HG03097 (cell line): ENCODE measurements at regions not wholly inside any gene's neighbourhood (a gene's known extent, or its start where the extent isn't known, plus 50 kb on each side); places are given as distances from the start of the nearest gene placed in this dataset.

Source experiments
- ATAC-seq: cut with Tn5 transposase; IDR thresholded peaks from one replicate; pipeline ENCODE4 v1.9.1; 2021; ENCODE audit not compliant: unreplicated experiment, low FRiP score

- ATAC-seq, result no peak
Observed at GRCh38 chr1:65729259-65729658, 63.4 kb upstream of the PDE4B start.

GRCh38 chr1:65734979-65735378, 57.7 kb upstream of the PDE4B start:
- no peak for ATAC-seq

DNA sequence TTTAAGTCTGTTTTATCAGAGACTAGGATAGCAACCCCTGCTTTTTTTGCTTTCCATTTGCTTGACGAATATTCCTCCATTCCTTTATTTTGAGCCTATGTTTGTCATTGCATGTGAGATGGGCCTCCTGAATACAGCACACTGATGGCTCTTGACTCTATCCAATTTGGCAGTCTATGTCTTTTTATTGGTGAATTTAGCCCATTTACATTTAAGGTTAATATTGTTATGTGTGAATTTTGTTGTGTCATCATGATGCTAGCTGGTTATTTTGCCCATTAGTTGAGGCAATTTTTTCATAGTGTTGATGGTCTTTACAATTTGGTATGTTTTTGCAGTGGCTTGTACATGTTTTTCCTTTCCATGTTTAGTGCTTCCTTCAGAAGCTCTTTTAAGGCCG, 50.7 kb upstream of the PDE4B start:
- ATAC-seq, result no peak
